ENCODE measurements at regions not wholly inside any gene's neighbourhood (a gene's known extent, or its start where the extent isn't known, plus 50 kb on each side); places are given as distances from the start of the nearest gene placed in this dataset.

DNA sequence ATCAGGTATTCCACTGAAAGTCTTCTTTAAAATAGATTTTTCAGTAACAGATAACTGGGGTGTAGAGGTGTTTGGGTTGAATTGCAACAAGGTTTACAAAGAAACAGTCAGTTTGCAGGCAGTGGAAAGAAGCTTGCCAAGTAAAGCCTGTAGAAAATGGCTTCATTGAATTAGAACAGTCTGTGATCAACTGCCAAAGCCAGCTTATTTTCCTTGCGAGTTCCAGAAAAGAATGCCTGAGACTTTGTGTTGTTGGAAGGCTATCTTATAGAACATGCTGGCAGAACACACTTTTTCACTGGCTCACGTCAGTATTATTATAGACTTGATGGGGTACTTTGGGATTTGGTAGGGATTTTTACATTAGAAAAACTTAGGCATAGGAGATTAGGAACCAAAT lies 601.0 kb downstream of the XIRP2 start:
- TF ChIP-seq, protein P1, sequence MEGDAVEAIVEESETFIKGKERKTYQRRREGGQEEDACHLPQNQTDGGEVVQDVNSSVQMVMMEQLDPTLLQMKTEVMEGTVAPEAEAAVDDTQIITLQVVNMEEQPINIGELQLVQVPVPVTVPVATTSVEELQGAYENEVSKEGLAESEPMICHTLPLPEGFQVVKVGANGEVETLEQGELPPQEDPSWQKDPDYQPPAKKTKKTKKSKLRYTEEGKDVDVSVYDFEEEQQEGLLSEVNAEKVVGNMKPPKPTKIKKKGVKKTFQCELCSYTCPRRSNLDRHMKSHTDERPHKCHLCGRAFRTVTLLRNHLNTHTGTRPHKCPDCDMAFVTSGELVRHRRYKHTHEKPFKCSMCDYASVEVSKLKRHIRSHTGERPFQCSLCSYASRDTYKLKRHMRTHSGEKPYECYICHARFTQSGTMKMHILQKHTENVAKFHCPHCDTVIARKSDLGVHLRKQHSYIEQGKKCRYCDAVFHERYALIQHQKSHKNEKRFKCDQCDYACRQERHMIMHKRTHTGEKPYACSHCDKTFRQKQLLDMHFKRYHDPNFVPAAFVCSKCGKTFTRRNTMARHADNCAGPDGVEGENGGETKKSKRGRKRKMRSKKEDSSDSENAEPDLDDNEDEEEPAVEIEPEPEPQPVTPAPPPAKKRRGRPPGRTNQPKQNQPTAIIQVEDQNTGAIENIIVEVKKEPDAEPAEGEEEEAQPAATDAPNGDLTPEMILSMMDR (IDR thresholded peaks at IDR 0.05; ENCODE audit: borderline replicate concordance, extremely low read depth, low read length, poor library complexity, severe bottlenecking): no peak
- no peak for TF ChIP-seq EZH2 (IDR thresholded peaks at IDR 0.05; ENCODE audit: borderline replicate concordance, low read depth, low read length, severe bottlenecking)
